ENCODE measurements at regions not wholly inside any gene's neighbourhood (a gene's known extent, or its start where the extent isn't known, plus 50 kb on each side); places are given as distances from the start of the nearest gene placed in this dataset.

GRCh38 chr1:222886878-222887351 is 72.1 kb downstream of the DISP1 start:
- POLR2A ChIA-PET (ENCODE audit: low non-redundant PET): no interaction called here
- CTCF ChIA-PET: no interaction called here
- no peak for TF ChIP-seq CTCF (conservative IDR thresholded peaks at IDR 0.05; ENCODE audit: low read depth)
- H3K27ac ChIP-seq: no peak overlapping the region
- DNase-seq (ENCODE audit: low spot score): no peak

GRCh38 chr1:222889440-222889839 is 74.6 kb downstream of the DISP1 start:
- DNase-seq (ENCODE audit: low spot score): no peak
- no peak for TF ChIP-seq CTCF (conservative IDR thresholded peaks at IDR 0.05; ENCODE audit: low read depth)
- POLR2A ChIA-PET (ENCODE audit: low non-redundant PET): no interaction called here
- H3K27ac ChIP-seq: no peak overlapping the region
- CTCF ChIA-PET: no interaction called here

GRCh38 chr1:222890716-222891115 is 75.9 kb downstream of the DISP1 start:
- no peak for DNase-seq (ENCODE audit: low spot score)
- TF ChIP-seq CTCF (conservative IDR thresholded peaks at IDR 0.05; ENCODE audit: low read depth): no peak
- POLR2A ChIA-PET (ENCODE audit: low non-redundant PET): no interaction called here
- no peak overlapping the region for H3K27ac ChIP-seq
- CTCF ChIA-PET: no interaction called here

- CTCF ChIA-PET: no interaction called here
- no peak overlapping the region for H3K27ac ChIP-seq
- POLR2A ChIA-PET (ENCODE audit: low non-redundant PET): no interaction called here
- DNase-seq (ENCODE audit: low spot score): no peak
- no peak for TF ChIP-seq CTCF (conservative IDR thresholded peaks at IDR 0.05; ENCODE audit: low read depth)
These were observed 76.7 kb downstream of the DISP1 start for GRCh38 chr1:222891578-222891977.

GRCh38 chr1:222892137-222892769 is 77.4 kb downstream of the DISP1 start:
- no peak for TF ChIP-seq CTCF (conservative IDR thresholded peaks at IDR 0.05; ENCODE audit: low read depth)
- H3K27ac ChIP-seq: no peak overlapping the region
- ChIA-PET POLR2A (ENCODE audit: low non-redundant PET) (no interaction called here), CTCF (interaction anchor here (0.6 kb wide), 1 partner anchor 49 kb away, joined by 3 read pairs; no protein-coding TSS in a partner anchor)
- no peak for DNase-seq (ENCODE audit: low spot score)

GRCh38 chr1:222893255-222893654 is 78.4 kb downstream of the DISP1 start:
- no peak for TF ChIP-seq CTCF (conservative IDR thresholded peaks at IDR 0.05; ENCODE audit: low read depth)
- CTCF ChIA-PET: no interaction called here
- POLR2A ChIA-PET (ENCODE audit: low non-redundant PET): no interaction called here
- DNase-seq (ENCODE audit: low spot score): no peak
- no peak overlapping the region for H3K27ac ChIP-seq
